Renal pelvis (tissue), 1 donor: ENCODE measurements at regions not wholly inside any gene's neighbourhood (a gene's known extent, or its start where the extent isn't known, plus 50 kb on each side); places are given as distances from the start of the nearest gene placed in this dataset.
A peak's percentile ranks its signal among the peaks of the same experiment; 100 is the strongest.
"Not testable (repeated sequence)": the region's sequence is repeated elsewhere in the genome, so short reads cannot be mapped to it uniquely, and the experiment has no call there.

Source experiments
- DNase-seq: peaks from one replicate; pipeline ENCODE4 v3.0.0-alpha.2; 2013

- DNase-seq, result no peak
Observed at GRCh38 chr3:171915275-171915674, 72.1 kb downstream of the TMEM212 start.

- DNase-seq, result no peak
Observed at GRCh38 chr3:171916888-171917287, 73.7 kb downstream of the TMEM212 start.

- not testable (repeated sequence) for DNase-seq
Observed at GRCh38 chr3:171922629-171923028, 79.5 kb downstream of the TMEM212 start.

- not testable (repeated sequence) for DNase-seq
Observed at GRCh38 chr3:171923668-171924067, 80.5 kb downstream of the TMEM212 start.

- not testable (repeated sequence) for DNase-seq
Observed at GRCh38 chr3:171924864-171925263, 81.7 kb downstream of the TMEM212 start.

GRCh38 chr3:171932153-171932611, 89.0 kb downstream of the TMEM212 start:
- DNase-seq, result no peak

GRCh38 chr3:171933441-171933840, 90.3 kb downstream of the TMEM212 start:
- no peak for DNase-seq

GRCh38 chr3:171935261-171936123, 92.3 kb downstream of the TMEM212 start:
- no peak for DNase-seq

- DNase-seq, result no peak
Observed at GRCh38 chr3:171936191-171936841, 93.2 kb downstream of the TMEM212 start.

GRCh38 chr3:171939578-171939977, 96.4 kb downstream of the TMEM212 start:
- DNase-seq, result no peak

- no peak for DNase-seq
Observed at GRCh38 chr3:171940151-171940649, 97.1 kb downstream of the TMEM212 start.

GRCh38 chr3:171943262-171944117, 95.9 kb upstream of the FNDC3B start:
- DNase-seq, result no peak

- DNase-seq, result peak; percentile 65
Observed at GRCh38 chr3:171944118-171945016, 95.0 kb upstream of the FNDC3B start.

GRCh38 chr3:171948674-171949073, 90.7 kb upstream of the FNDC3B start:
- DNase-seq, result no peak

GRCh38 chr3:171949554-171949953, 89.8 kb upstream of the FNDC3B start:
- DNase-seq, result no peak

- DNase-seq, result no peak
Observed at GRCh38 chr3:171950373-171950772, 89.0 kb upstream of the FNDC3B start.

GRCh38 chr3:171951597-171951996, 87.8 kb upstream of the FNDC3B start:
- DNase-seq, result no peak

GRCh38 chr3:171953301-171954022, 85.9 kb upstream of the FNDC3B start:
- no peak for DNase-seq

GRCh38 chr3:171954690-171955383, 84.5 kb upstream of the FNDC3B start:
- no peak for DNase-seq

- DNase-seq, result no peak
Observed at GRCh38 chr3:171955598-171955997, 83.8 kb upstream of the FNDC3B start.
